ENCODE measurements at regions not wholly inside any gene's neighbourhood (a gene's known extent, or its start where the extent isn't known, plus 50 kb on each side); places are given as distances from the start of the nearest gene placed in this dataset.

DNA sequence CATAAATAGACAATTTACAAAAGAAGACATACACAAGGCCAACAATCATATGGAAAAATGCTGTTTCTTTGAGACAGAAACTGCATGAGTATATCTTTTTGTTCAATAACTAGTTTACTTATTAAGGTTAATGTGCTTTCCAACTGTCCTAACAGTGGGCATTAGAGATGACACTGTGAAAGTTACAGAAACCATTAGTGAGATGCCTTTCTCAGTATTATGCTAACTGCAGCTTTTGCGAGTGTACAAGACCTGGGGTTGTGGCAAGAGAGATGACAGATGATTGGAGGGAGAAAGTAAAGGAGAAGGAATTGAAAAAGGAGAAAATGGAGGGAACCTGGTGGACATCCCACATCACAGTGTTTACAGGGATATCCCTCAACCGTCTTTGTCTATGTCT lies 640.5 kb downstream of the ZPLD1 start:
- no peak for DNase-seq

DNA sequence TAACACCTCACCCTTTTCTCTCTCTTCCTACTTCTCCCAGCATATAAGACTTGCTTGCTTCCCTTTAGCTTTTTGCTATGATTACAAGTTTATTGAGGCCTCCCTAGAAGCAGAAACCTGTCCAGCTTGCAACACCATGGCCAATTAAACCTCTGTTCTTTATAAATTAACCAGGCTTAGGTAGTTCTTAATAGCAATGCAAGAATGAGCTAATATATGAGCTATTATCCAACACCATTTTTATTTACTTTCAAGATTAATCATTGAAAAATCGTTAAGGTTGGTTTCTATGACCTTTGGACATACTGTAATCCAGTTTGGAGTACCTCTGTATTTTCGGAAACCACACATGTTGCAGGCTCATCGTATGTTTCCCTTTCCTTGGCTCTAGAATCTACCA lies 643.1 kb downstream of the ZPLD1 start:
- DNase-seq = no peak

DNA sequence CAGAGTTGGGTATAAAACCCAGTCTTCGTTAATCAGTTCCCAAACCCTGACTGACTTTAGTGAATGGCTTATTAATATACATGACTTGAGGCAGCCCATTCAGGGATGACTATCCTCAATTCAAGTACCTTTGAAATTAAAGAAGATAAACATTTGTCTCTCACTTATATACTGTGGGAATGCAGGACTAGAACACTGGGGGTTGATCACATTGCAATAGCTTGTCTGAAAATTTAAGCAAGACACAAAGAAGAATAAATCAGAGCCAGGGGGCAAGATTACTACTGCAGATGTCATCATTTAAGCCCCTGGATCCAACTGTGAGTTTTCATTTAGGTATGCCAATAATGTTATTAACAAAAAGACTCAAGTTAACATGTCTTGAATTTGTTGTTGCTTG lies 647.7 kb downstream of the ZPLD1 start:
- no peak for DNase-seq

DNA sequence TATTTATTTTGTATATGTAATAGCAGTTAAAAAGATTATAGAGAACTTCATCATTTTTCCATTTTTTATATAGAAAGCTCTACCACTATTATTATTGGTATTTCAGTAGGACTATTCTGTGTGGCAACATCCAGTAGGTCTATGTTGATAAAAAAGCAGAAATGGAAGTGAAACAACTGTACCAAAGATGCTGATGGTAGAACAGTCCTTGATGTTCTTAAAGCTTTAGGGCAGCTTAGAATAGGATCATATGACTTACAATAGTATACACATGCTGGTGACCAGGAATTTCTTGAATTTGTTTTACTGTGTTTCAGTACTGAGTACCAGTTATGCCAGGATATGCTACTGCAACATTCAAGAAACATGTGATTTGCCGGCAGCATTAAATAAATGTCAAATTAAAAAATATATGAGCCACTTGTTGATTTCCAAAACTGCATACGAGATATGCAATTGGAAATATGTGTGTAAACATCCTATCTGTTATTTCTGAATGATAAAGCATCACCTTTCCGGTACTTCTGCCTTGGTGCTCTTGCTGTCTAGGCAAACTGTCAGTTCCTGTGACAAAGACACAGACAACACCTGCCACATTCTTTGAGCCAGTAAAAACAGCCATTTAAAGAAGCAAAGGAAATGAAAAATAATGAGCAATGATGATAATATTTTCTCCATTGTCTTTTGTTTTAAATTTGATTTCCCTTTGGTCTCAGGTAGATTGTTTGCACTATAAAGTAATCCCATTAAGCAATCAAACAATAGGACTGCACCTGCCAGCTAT lies 649.2 kb downstream of the ZPLD1 start:
- no peak for DNase-seq

DNA sequence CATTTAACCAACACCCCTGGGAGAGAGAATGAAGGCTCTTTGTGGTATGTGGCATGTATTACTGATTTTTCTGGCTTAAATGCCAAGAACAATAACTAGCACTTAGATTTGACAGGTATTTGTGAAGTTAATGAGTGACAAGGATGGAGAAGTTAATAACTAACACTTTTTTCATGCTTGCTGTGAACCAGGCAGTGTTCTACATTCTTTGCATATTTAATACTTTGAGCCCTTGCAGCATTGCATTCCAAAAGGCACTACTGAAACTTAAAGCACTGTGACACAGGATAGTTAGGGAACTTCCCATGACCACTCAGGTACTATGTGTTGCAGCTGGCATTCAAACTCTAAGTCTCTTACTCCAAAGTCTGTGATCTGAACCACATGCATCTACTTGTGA lies 650.6 kb downstream of the ZPLD1 start:
- DNase-seq = no peak

DNA sequence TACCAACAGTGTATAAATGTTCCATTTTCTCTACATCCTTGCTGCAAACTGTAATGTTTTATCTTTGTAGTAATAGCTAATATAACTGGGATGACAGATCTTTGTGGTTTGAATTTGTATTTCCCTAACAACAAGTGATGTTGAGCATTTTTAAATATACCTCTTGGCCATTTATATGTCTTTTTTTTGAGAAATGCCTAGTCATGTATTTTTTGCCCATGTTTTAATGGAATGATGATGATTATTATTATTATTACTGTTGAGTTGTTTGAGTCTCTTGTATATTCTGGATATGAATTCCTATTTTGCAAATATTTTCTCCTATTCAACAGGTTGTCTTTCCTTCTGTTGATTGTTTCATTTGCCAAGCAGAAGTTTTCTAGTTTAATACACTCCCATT lies 654.9 kb downstream of the ZPLD1 start:
- DNase-seq = no peak

DNA sequence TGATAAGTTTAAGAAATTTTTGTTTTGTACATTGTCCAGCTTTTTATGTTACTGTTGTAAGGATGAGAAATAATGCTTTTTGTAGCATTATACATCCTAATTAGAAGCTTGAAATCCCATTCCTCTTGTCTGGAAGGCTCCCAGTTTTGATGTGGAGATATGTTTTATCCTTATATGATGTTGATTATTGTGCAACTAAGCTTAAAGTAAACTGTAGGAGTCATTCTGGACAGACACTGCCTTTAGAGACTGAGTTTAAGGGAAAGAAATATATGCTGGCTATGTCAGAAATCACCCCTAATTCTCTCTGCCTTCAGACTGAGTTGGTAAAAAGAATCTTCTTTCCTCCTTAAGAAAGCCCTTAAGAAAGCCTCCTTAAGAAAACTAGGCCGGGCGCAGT lies 670.4 kb downstream of the ZPLD1 start:
- no peak for DNase-seq

DNA sequence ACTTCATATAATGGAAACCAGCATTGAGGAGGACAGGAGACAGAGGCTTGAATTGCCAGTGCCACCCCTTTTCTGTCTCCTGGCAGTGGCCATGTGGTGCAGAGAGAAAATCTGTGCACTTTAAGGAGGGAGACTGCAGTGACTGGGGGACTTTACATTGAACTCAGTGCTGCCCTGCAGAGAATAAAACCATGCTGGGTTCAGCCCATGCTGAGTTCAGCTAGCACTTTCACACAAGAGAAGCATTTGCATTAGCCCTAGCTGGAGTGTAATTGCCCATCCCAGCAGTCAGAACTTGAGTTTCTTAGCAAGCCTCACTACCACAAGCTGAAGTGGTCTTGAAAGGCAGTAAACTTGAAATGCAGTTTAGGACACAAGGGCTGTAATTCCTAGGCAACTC lies 677.5 kb downstream of the ZPLD1 start:
- DNase-seq = no peak

DNA sequence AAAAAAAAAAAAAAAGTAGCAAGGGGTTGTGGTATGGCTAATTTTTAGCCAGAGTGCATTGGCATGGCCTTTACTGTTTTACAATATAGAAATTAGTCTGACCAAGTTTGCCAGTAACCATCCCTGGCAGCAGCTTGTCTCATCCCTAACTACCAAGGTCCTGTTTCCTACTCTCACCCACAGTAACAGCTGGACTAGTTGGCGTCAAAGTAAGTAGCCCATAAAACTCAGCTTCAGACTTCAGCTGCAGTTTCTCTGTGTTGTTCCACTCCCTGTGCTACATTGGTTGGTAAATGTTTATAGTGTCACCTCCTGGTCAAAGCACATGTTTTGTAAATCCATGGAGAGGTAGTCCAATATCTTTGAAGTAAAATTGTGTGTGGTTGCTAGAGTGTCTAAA lies 691.3 kb downstream of the ZPLD1 start:
- no peak for DNase-seq

DNA sequence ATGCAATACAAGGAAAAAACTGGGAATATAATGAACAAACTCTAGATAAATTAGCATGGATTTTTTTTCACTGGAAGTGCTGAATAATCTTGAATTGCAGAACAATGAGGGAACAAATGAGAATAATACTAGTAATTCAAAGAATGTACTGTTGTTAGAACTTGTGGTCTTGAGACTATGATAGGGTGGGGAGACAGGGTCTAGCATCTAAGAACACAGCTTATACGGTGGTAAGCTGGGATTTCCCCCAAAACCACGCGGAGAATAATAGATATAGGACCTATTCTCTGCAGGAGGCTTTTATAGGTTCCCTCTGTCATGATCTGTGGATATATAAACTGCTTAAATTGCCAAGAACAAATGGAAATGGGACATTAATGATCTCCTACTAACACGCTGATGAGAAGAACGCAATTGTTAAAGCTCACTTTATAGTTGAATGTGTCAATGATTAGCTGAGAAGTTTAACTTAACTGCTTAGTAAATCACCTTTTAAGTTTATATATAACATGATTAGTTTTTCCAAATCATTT lies 692.3 kb downstream of the ZPLD1 start:
- DNase-seq = no peak

DNA sequence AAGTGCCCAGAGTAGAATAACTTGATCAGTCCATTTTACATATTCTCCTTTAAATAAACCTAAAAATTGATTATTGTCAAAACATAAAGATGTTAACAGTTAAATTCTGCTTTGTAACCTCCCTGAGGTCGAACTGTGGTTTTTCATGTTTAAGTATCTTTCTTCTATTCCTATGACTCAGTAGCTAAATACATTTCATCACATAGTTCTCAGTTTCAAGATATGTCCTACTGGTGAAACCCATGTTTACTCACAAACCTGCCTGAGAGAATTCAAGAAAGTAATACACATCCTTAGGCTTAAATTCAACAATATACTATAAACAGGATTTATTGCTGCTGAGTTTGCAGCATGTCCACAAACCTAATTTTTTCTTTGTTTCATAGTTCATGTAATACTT lies 692.9 kb downstream of the ZPLD1 start:
- DNase-seq = no peak

DNA sequence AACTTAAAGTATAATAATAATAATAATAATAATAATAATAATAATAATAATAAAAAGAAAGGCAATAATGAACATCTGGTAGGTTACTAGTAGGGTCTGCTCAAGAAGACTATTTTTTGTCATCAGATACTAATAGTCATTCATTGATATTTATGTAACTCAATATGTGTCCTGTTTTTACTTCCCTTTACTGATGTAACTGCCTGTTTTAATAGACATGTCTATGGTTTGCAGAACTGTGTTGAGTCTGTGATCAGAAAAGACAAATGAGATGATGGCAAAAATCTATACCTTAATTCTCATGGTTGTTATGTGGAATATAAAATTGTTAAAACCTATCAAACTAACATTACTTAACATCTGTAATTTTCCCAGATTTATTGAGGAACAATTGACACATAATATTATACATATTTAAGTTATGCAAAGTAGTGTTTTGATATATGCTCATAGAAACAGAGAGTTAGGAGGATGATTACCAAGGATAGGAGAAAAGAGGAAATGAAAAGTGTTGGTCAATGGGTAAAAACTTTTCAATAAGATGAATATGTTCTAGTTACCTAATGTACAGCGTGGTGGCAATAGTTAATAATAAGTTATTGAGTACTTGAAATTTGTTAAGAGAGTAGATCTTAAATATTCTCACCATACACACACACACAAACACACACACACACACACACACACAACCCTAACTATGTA lies 699.4 kb downstream of the ZPLD1 start:
- DNase-seq = no peak

DNA sequence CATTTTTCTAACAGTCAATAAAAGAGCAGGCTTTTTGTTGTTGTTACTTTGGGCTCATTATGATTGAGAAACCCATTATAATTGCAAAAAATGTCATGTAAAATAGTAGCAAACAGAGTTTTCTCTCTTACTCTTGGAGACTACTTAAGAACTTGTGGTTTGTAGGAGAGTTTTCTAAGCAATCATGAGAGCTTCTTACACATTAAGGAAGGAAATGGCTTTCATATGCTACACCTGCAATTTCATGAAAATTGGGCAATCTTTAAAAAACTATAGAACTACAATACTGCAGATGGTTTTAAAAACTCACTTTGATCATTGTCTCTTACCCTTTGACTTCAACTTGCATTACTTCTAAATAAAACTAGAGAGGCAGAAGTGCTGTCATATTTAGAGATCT lies 701.8 kb downstream of the ZPLD1 start:
- DNase-seq = no peak

DNA sequence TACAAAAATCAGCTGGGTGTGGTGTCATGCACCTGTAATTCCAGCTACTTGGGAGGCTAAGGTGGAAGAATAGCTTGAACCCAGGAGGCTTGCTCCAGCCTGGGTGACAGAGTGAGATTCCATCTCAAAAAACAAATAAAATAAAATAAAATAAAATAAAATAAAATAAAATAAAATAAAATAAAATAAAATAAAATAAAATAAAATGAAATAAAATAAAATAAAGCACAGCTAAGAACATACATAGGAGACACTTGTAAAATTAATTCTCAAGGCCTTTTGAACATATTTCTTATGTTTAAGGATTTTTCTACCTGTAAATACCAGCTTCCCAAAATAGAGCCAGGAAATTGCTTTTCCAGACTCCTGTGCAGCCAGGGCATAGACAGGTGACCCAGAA lies 703.0 kb downstream of the ZPLD1 start:
- DNase-seq = no peak

DNA sequence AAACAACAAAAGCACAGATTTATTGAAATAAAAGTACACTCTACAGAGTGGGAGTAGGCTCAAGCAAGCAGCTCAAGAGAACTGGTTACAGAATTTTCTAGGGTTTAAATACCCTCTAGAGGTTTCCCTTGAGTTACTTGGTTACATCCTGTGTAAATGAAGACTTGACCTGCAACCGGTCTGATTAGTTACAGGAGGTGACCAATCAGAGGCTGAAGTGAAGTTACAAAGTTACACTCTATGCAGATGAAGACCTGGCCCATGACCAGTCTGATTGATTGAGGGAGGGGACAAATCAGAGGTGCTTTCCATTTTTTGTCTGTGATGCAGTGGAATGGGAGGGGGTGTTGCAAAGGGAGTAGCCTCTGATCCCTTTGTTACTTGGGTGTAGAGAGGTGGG lies 723.4 kb downstream of the ZPLD1 start:
- DNase-seq = no peak

DNA sequence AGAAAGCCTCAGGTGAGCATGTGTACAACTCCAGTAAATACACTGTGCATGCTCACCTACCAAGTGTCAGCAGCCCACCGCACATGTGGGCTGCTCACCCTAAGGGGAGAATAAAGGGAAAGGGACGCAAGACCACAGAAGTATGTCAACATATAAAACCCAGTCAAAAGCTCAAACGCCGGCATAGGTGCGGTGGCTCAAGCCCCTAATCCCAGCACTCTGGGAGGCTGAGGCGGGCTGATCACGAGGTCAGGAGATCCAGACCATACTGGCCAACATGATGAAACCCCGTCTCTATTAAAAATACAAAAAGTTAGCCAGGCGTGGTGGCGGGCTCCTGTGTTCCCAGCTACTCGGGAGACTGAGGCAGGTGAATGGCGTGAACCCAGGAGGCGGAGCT lies 732.1 kb downstream of the ZPLD1 start:
- no peak for DNase-seq

DNA sequence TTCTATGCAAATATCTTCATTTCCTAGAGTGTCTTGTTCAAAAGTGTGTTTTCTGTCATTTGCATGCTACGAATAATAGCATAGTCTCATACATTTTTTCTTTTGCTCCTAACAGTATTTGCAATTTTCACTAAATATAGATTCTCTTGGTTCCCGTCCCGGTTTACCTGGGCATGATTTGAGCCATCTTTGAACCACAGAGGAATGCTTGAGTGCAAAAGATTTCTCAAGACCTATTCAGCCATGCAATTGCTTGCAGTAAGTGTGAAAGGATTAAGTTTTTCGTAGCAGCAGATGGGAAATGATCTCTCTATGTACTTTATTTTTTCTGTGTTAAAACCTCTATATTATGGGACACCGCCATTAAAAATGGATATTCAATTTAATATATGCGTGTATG lies 733.0 kb downstream of the ZPLD1 start:
- DNase-seq = no peak

DNA sequence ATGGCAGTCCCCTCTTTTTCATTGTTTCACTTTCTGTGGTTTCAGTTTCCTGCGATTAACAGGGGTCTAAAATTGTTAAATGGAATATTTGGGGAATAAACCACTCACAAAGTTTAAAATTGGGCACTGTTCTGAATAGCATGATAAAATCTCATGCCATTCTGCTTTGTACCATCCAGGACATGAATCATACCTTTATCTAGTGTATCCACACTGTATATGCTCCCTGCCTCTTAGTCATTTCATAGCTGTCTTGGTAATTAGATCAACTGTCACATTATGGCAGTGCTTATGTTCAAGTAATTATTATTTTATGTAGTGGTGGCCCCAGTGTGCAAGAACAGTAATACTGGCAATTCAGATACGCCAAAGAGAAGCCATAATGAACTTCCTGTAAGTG lies 734.5 kb downstream of the ZPLD1 start:
- no peak for DNase-seq

DNA sequence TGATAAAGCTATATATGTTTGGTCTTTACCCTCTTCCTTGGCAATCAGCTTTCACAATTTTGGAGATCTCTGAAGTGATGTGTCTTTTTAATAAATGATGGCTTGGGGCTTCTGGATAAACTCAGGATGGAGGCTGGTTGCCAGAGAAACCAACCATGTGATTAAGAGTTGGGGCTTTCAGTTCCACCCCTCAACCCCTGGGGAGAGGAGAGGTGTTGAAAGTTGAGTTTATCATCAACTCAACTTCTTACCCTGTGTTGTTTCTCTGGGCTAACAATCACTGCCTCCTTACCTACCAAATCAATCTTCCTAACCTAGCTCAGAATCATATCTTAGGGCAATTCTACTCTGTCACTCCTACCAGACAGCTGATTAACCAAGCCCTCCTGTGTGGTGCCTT lies 735.8 kb downstream of the ZPLD1 start:
- no peak for DNase-seq

DNA sequence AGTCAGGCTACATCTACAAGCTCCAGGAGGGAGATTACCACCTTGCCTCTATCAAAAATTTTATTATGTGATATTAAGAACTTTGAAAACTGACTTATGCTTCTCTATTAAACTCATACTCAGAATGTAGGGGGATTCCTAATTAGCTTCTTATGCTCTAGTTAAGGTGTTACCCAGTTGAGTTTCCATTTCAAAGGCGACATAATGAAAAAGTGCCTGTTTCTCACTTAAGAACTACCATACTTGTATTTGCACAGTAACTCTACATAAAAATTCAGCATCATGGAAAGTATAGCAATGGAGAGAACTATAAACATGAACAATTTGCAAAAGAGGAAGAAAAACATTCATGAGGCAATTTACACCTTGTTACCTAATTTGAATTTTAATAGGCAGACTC lies 739.1 kb downstream of the ZPLD1 start:
- no peak for DNase-seq

DNA sequence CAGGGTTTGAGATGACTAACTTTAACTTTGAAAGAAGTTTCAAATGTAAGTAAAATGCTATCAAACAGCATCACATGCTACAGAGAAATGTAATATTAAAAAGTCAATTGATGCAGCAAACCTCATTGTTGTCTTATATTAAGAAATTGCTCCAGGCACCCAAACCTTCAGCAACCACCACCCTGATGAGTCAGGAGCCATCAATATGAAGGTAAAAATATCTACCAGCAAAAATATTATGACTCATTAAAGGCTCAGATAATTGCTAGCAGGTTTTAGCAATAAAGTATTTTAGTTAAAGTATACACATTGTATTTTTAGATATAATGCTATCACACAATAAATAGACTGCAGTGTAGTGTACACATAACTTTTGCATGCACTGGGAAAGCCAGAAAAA lies 746.3 kb downstream of the ZPLD1 start:
- no peak for DNase-seq

DNA sequence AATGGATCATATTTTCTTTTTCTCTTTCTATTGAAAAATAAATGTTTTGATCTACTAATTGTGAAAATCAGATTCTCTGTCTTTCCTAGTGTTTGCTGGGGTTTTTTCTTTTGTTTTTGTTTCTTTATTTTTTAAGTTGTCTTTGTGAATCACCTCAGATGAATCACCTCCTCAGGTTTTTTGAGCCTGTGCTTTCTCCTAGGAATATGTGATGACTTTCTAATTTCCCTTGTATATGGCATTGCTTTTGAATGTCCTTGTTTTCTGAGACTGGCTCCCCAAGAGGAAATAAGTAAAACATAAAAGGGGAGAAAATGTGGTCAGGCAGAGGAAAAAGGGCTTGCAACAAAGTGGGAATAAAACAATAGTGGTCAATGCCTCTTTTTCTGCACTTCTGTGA lies 750.0 kb downstream of the ZPLD1 start:
- no peak for DNase-seq

DNA sequence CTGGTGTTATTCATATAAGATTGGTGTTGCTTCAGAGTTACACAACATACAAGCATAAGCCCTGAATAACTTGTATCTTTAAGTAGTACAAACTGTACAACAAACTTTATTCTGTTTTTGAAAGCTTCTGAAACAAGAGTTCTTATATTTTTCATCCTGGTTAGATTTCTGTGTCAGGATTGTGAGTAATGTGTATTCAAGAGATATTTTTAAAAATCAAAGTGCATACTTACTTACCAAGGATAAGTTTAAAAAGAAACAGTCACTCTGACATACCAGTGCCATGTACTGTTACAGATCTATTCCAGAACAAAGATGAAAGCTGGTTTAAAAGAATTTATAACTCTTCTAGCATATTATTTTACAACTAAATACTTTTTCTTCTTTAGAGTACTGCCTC lies 755.1 kb downstream of the ZPLD1 start:
- no peak for DNase-seq

DNA sequence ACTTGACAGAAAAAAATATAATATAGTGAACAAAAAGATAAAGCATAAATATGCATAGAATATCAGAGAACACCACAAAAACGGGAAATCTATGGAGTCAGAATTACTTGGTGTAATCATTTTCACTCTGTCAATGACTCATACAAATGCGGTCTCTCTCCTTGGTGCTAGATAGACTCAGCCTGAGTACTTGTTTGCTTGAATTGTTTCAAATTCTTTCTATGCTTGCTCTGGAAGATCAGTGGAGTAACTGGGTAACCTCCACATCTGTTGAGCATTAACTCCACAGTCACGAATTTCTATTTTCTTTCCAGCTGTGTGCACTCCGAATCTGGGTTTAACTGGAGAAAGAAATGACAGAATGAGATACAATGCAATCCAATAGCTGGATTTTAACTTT lies 760.4 kb downstream of the ZPLD1 start:
- no peak for DNase-seq

DNA sequence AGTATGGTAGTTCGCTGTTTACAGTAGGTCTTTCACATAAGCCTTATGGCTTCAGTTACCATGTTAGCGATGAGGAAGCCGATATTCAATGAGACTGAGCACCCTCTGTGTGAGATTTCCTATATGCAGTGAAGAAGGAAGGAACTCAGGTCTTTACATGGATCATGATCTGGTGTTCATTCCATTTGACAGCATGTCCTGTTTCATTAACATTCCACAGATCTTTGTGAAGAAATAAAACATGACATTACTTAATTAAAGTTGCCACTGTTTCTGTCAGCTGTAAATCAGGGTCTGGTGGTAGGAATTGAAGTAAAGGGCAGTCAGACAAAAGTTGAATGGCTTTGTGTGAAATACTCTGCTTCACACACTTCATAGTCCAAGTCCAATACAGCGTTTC lies 768.6 kb downstream of the ZPLD1 start:
- DNase-seq = no peak
